ENCODE measurements at regions not wholly inside any gene's neighbourhood (a gene's known extent, or its start where the extent isn't known, plus 50 kb on each side); places are given as distances from the start of the nearest gene placed in this dataset.

DNA sequence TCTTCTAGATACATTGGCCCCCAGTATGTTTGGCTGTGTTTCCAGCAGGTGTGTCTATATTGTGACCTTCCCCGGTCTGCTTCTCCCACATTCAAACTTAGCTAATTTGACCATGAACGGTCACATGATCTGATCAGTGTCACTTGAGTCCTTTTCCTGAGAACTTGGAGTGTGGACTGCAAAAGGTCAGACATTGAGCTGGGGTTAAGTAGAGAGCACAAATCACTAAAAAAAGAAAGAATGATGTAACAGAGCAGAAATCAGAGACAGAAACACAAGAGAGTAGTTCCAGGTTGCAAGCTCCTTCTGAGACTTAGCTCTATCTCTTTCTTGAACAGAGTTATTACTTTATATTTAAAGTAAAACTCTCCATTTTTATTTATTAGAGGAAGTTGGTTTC is 733.9 kb downstream of the CBLN4 start:
- no peak overlapping the region for H3K4me3 ChIP-seq (ENCODE audit: low read length)
- TF ChIP-seq, protein P1, sequence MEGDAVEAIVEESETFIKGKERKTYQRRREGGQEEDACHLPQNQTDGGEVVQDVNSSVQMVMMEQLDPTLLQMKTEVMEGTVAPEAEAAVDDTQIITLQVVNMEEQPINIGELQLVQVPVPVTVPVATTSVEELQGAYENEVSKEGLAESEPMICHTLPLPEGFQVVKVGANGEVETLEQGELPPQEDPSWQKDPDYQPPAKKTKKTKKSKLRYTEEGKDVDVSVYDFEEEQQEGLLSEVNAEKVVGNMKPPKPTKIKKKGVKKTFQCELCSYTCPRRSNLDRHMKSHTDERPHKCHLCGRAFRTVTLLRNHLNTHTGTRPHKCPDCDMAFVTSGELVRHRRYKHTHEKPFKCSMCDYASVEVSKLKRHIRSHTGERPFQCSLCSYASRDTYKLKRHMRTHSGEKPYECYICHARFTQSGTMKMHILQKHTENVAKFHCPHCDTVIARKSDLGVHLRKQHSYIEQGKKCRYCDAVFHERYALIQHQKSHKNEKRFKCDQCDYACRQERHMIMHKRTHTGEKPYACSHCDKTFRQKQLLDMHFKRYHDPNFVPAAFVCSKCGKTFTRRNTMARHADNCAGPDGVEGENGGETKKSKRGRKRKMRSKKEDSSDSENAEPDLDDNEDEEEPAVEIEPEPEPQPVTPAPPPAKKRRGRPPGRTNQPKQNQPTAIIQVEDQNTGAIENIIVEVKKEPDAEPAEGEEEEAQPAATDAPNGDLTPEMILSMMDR (IDR thresholded peaks at IDR 0.05; ENCODE audit: insufficient read depth, low read depth, low read length, missing control alignments), result no peak
- no peak for DNase-seq (ENCODE audit: low read depth)

DNA sequence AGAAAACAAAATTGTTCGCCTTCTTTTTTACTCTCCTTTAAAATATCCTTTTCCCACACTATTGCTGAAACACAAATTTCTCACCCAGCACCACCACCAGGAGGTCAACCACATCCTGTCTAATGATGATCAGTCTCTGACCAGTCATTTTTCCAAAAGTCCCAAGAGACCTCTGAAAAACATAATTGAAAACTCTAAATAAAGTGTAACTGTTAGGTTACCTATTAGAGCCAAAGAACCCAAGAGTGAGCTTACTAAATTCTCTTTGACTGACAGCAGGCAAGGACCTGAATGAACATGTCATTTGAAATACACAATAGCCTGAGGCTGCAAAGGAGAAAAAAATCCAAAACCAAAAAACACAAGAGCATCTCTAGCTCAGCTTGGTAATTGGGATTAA is 735.4 kb downstream of the CBLN4 start:
- TF ChIP-seq, protein P1 (IDR thresholded peaks at IDR 0.05; ENCODE audit: insufficient read depth, low read depth, low read length, missing control alignments), result no peak
- peak; percentile 19 for DNase-seq (ENCODE audit: low read depth)

DNA sequence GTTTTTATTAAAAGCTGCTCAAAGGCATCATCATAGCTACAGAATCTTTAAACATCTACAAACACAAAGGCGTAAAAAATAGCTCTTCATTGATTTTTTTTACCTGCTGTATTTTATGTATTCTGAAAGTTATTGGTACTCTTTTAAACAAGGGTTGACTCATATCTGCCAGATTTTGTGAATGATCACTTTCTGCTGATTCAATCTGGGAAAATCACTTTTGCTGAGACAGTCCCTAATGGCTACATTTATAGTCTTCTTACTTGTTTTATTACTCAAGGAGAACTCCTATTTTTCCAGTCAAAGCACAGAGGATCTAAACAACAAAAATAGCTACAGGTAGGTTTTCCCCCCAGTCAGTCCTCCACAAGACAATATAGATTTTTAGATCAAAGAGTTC is 739.0 kb downstream of the CBLN4 start:
- H3K4me3 ChIP-seq (ENCODE audit: low read length), result no peak overlapping the region
- TF ChIP-seq, protein P1 (IDR thresholded peaks at IDR 0.05; ENCODE audit: insufficient read depth, low read depth, low read length, missing control alignments), result no peak
- DNase-seq (ENCODE audit: low read depth), result no peak

More for the DNA sequence above, 735.4 kb downstream of the CBLN4 start:
- no peak overlapping the region for H3K4me3 ChIP-seq (ENCODE audit: low read length)

DNA sequence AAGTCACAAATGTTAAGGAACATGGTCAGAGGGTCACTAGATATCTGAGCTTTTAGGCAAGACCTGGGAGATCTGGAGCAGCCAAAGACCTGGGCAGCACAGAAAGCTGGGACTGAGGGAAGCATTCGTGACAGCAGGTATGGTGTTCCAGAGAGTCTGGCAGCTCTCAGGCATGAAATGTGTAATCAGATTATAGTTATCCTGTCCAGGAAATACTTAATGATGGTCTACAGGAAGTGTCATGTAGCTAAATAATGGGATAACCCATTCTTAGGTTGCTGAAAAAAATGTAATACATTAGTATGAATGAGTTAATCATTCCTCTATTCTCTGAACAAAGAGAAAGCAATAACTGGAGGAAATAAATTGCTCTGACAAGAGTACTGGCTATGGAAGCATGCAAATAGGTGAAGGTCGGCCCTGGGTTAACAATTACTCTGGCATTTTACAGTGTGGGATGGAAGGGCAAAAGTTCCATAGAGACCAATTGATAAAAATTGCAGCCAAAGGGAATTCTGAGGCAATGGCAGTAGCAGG is 740.5 kb downstream of the CBLN4 start:
- no peak overlapping the region for H3K4me3 ChIP-seq (ENCODE audit: low read length)
- TF ChIP-seq, protein P1 (IDR thresholded peaks at IDR 0.05; ENCODE audit: insufficient read depth, low read depth, low read length, missing control alignments), result no peak
- no peak for DNase-seq (ENCODE audit: low read depth)

DNA sequence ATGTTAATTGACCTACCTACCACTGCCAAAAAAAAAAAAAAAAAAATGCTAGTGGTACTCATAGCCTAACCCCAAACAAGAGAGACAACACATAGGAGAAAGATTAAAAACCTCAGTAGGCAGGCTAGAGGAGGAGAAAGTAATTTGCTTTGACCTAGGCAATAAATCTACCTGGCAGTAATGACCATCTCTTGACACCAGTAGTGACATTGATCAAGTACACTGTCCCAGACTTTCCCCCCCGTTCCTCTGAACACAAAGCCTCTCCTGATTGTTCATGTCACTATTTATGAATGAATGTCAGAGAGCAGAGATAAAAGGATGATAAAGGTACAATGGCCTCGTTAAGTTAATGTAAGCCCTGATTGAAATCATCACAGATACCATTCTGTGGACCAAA is 746.8 kb downstream of the CBLN4 start:
- no peak for DNase-seq (ENCODE audit: low read depth)
- TF ChIP-seq, protein P1 (IDR thresholded peaks at IDR 0.05; ENCODE audit: insufficient read depth, low read depth, low read length, missing control alignments), result no peak
- no peak overlapping the region for H3K4me3 ChIP-seq (ENCODE audit: low read length)

DNA sequence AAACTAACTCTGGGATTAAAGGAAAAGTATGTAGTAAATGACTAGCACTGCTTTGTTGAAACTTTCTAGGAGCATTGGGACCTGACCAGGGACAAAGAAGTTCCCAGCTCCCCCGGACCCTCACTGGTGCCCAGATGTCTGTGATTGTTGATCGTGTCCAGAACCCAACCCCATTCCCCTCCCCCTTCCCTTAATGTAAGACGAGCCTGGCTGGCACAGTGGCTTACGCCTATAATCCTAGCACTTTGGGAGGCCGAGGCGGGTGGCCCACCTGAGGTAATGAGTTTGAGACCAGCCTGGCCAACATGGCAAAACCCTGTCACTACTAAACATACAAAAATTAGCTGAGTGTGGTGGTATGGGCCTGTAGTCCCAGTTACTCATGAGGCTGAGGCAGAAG is 750.3 kb downstream of the CBLN4 start:
- DNase-seq (ENCODE audit: low read depth), result no peak
- TF ChIP-seq, protein P1 (IDR thresholded peaks at IDR 0.05; ENCODE audit: insufficient read depth, low read depth, low read length, missing control alignments), result no peak

DNA sequence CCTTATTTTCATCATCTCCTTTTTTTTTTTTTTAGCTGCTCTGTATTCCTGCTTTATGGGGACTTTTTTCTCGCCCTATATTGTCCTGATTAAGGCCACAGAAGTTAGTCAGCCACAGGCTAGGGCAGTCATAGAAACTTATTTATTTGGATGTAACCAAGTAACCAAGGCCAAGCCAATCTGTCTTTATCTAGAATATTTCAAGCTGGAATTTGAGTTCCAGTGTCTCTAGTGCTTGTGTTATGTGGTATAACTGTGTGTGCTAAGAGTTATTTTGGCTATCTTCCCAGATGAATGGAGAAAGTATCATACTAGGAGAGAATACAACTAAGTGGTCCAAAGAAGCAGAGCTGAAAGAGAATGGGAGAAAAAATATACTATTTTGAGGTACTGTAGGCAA is 751.5 kb downstream of the CBLN4 start:
- TF ChIP-seq, protein P1 (IDR thresholded peaks at IDR 0.05; ENCODE audit: insufficient read depth, low read depth, low read length, missing control alignments), result no peak
- no peak for DNase-seq (ENCODE audit: low read depth)
- no peak overlapping the region for H3K4me3 ChIP-seq (ENCODE audit: low read length)

More for the DNA sequence above, 750.3 kb downstream of the CBLN4 start:
- no peak overlapping the region for H3K4me3 ChIP-seq (ENCODE audit: low read length)
